ENCODE measurements at regions not wholly inside any gene's neighbourhood (a gene's known extent, or its start where the extent isn't known, plus 50 kb on each side); places are given as distances from the start of the nearest gene placed in this dataset.
"Not testable (repeated sequence)": the region's sequence is repeated elsewhere in the genome, so short reads cannot be mapped to it uniquely, and the experiment has no call there.

GRCh38 chr11:81970886-81971285, 762.8 kb downstream of the FAM181B start:
- DNase-seq, result no peak

DNA sequence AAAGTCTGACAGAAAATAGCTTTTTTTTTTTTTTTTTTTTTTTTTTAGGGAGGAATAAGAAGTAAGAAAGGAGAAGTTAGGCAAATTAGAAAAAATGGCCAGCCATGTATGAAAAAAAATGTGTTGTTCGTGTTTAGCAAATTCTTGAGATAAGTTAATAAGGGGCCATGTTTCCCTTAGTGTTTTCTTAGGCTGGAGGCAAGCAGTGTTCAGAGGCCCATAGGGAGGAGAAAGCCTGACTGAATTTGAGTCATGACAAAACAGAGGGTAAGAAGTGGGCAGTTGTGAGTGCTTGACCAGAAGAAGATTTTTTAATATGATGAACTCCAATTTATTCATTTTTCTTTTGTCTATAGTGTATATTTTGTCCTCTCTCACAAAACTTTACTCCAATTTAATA, 766.4 kb downstream of the FAM181B start:
- no peak for DNase-seq

GRCh38 chr11:81966340-81966739, 767.3 kb downstream of the FAM181B start:
- DNase-seq, result no peak

GRCh38 chr11:81963018-81963417, 770.6 kb downstream of the FAM181B start:
- no peak for DNase-seq

GRCh38 chr11:81960443-81960842, 773.2 kb downstream of the FAM181B start:
- no peak for DNase-seq

- DNase-seq, result no peak
Observed at GRCh38 chr11:81959341-81959740, 774.3 kb downstream of the FAM181B start.

- not testable (repeated sequence) for DNase-seq
Observed at GRCh38 chr11:81954301-81954700, 779.4 kb downstream of the FAM181B start.

- DNase-seq, result no peak
Observed at GRCh38 chr11:81946831-81947230, 786.8 kb downstream of the FAM181B start.

- no peak for DNase-seq
Observed at GRCh38 chr11:81942646-81943045, 791.0 kb downstream of the FAM181B start.

GRCh38 chr11:81941998-81942397, 791.7 kb downstream of the FAM181B start:
- DNase-seq, result no peak

GRCh38 chr11:81932303-81932702, 801.4 kb downstream of the FAM181B start:
- DNase-seq, result no peak

GRCh38 chr11:81920205-81920604, 813.5 kb downstream of the FAM181B start:
- DNase-seq, result no peak

DNA sequence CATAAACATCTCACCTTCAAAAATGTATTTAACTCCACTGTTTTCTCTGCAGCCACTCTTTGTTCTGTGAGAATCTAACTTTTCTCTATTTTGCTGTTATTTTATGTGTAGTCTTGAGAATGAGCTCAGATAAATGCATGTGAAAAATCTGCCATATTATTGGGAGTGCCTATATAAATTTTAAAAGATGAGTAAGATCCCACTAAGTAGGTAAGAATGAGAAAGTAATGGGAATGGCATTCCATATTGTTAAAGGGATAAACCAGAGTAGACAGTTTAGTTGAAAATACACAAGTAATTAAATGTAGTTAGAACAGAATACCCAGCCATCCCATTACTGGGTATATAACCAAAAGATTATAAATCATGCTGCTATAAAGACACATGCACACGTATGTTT, 817.2 kb downstream of the FAM181B start:
- DNase-seq, result no peak

- DNase-seq, result no peak
Observed at GRCh38 chr11:81915045-81915444, 818.6 kb downstream of the FAM181B start.

- DNase-seq, result no peak
Observed at GRCh38 chr11:81913793-81914192, 819.9 kb downstream of the FAM181B start.

- no peak for DNase-seq
Observed at GRCh38 chr11:81907996-81908395, 825.7 kb downstream of the FAM181B start.

DNA sequence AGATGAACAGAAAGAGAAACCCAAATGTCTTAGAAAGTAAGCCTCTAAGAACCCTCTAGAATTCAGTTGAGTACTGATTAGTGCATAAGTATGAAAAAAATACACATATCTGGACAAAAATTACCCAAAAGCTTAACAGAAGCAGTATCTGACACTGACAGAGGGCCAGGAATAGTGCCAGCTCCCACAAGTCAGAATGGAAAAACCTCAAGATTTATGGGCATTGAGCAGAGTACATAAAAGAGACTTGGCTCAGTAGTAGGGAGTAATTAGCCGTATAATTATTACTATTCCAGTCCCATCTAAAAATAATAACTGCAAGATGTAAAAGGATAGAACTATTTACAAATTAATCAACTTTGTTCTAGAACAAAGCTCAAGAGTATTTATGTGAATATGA, 834.5 kb downstream of the FAM181B start:
- DNase-seq, result no peak

GRCh38 chr11:81897639-81898038, 836.0 kb downstream of the FAM181B start:
- no peak for DNase-seq

DNA sequence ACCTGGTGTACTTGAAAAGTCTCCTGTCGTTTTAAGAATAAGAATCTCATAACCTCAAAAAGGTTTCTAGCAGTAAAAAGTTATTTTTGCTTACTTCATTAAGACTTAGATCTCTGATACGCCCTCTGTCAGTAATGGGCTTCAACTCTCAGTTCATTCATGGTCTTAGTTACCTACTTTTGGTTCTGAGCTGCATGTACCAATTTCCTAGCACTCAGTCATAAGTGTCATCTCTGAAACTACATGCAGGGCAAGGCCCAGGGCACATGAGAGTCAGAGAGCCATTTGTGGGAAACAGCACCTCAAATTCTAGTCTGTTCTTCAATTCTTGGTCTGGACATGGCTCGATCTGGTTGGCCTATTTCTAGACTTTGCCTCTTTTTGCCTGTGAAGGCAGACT, 838.4 kb downstream of the FAM181B start:
- DNase-seq, result no peak

DNA sequence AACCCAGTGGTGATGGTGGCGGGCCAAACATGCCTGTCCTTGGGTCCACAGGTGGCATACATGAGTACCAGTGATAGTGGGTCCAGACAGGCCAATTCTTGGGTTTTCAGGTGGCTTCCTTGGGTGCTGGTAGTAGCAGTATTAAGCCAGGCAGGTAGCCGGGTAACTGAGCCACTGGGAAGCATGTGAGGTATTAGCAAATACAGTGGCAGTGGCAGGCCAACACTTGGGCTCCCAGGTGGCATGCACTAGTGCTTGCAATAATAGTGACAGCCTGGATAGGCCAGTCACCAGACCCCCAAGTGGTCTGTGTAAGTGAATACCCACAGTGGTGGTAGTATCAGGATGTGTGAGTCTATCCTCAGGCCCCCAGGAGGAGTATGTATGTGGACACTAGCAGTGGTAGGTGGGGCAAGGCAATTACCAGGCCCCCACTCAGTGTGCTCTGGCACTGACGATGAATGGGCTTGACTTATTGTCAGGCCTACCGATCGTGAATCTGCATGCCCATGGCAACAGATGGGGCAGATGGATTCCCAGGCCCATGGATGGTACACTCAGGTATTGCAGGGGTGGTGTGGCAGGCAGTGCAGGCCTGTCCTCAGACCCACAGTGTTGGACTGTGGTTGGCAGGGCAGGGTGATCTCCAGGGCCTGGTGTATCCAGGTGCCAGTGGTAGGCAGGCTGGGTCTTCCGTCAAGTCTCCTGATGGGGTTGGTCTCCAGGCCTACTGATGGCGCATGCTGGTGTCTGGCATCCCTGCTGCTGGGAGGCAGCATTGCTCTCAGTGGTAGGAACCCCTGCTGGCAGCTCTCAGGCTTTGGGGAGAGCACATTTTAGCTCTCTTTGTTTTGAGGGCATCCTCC, 840.7 kb downstream of the FAM181B start:
- no peak for DNase-seq

DNA sequence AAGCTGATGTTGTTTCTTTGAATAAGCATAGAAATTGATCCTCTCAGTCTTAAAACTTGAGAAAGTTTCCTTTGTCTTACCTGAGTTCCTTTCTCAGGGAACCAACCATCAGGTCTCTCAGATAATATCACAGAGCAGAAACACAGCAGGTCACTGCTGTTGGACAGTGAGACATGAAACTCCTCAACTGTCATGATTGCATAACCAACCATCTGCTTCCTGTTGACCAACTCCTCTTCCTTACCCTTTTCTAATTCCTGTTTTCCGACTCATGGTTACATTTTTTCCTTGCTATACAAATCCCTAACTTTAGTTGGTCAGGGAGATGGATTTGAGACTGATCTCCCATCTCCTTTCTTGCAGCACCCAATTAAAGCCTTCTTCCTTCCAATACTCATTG, 845.3 kb downstream of the FAM181B start:
- no peak for DNase-seq

DNA sequence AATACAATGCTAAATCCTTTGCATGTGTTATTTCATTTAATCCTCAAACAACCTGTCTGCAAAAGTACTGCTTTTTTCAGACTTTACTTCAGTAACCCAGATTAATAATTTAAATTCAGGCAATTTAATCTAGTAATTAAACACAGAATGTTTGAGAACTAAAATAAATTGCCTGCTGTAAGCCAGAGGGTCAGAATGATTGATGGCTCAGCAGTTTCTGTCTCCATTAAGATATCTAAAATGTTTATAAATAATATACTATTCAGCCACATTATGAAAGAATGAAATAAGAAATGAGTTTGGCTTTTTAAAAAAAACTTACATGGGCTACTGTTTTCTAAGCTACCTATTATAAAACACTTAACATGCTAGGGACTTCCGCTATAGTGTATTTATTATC, 846.0 kb downstream of the FAM181B start:
- DNase-seq, result no peak

DNA sequence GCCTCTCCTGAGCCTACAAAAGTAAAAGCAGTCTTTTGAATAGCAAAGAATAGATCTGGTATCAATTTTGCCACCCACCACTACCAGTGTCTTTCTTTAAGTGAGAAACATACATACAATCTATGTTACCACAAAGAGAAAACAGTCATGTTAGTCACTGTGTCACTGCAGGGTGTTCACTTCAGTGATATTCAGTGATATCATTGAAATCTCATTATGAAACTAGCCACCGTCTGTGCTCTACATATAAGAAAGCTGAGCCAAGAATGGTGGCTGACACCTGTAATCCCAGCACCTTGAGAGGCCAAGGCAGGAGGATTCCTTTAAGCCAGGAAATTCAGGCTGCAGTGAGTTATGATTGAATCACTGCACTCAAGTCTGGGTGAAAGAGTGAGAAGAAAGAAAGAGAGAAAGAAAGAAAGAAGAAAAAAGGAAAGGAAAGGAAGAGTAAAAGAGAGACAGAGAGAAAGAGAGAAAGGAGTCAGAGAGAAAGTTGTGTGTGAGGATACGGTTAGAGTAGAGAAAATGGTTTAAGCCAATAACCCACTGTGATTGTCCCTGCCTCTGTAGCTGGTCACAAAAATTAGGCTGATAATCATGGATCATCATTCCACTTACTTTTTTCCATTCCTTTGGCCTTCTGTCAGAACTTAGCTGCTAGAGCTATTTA, 847.1 kb downstream of the FAM181B start:
- no peak for DNase-seq

GRCh38 chr11:81874635-81875034, 859.0 kb downstream of the FAM181B start:
- no peak for DNase-seq

All from effector CD8-positive, alpha-beta T cell (primary cell).